ENCODE measurements at regions not wholly inside any gene's neighbourhood (a gene's known extent, or its start where the extent isn't known, plus 50 kb on each side); places are given as distances from the start of the nearest gene placed in this dataset.

DNA sequence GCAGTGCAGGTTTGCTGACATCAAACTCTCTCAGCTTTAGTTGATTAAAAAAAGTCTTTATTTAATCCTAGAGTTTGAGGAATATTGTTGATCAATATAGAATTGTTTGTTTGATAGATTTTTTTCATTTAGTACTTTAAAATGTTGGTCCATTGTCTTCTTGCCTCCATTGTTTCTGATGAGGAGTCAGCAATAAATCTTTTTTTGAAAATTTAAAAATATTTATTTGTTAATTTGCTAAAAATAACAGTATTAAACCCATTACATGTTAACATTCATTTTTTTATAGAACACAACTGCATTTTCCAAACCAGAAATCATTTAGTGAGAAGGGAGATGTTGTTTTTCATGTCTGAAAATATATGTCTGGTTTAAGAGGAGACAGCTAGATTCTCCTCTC, 173.8 kb upstream of the USP24 start:
- Histone ChIP-seq H3K4me1 (ENCODE audit: control extremely low read depth in 1 of 4, control insufficient read depth in 4 of 4, insufficient read depth in 4 of 4, low read length in 3 of 4) (no peaks in the 10 kb centered on the region), H3K27ac (ENCODE audit: insufficient read depth in 1 of 2, low read depth in 1 of 2, low read length in 2 of 2, poor library complexity in 1 of 2, severe bottlenecking in 2 of 2) (no peak overlapping the region), H3K36me3 (ENCODE audit: control insufficient read depth in 4 of 4, insufficient read depth in 4 of 4, low read length in 3 of 4) (no peaks in the 10 kb centered on the region), H3K27me3 (replicated peaks in 2 of 5; ENCODE audit: control insufficient read depth in 4 of 5, insufficient read depth in 5 of 5, low read length in 4 of 5) (no peaks in the 10 kb centered on the region), H3K9me3 (ENCODE audit: control extremely low read depth in 1 of 5, control insufficient read depth in 4 of 5, insufficient read depth in 2 of 5, low read depth in 1 of 5, low read length in 4 of 5) (peaks cover 0 to 12% (median 0%) of the 10 kb centered on the region in 5 experiments), H3K4me3 (ENCODE audit: control insufficient read depth in 1 of 7, extremely low read depth in 1 of 7, insufficient read depth in 4 of 7, low read depth in 2 of 7, low read length in 6 of 7) (no peak overlapping the region)
- ChIA-PET POLR2A (no interaction called here), CTCF (interaction anchor here (0.8 to 1.0 kb wide), 2 partner anchors 10 to 14 kb away, joined by 3 read pairs; no protein-coding TSS in a partner anchor)
- DNase-seq, result no peak

- DNase-seq, result no peak
- Histone ChIP-seq H3K4me3 (ENCODE audit: control insufficient read depth in 1 of 7, extremely low read depth in 1 of 7, insufficient read depth in 4 of 7, low read depth in 2 of 7, low read length in 6 of 7) (no peak overlapping the region), H3K27ac (ENCODE audit: insufficient read depth in 1 of 2, low read depth in 1 of 2, low read length in 2 of 2, poor library complexity in 1 of 2, severe bottlenecking in 2 of 2) (no peak overlapping the region), H3K4me1 (ENCODE audit: control extremely low read depth in 1 of 4, control insufficient read depth in 4 of 4, insufficient read depth in 4 of 4, low read length in 3 of 4) (no peaks in the 10 kb centered on the region), H3K36me3 (ENCODE audit: control insufficient read depth in 4 of 4, insufficient read depth in 4 of 4, low read length in 3 of 4) (no peaks in the 10 kb centered on the region), H3K9me3 (ENCODE audit: control extremely low read depth in 1 of 5, control insufficient read depth in 4 of 5, insufficient read depth in 2 of 5, low read depth in 1 of 5, low read length in 4 of 5) (peaks cover 0 to 11% (median 0%) of the 10 kb centered on the region in 5 experiments), H3K27me3 (replicated peaks in 2 of 5; ENCODE audit: control insufficient read depth in 4 of 5, insufficient read depth in 5 of 5, low read length in 4 of 5) (no peaks in the 10 kb centered on the region)
- POLR2A ChIA-PET, result no interaction called here
- 69% methylated on average over 2 of the region's 2 CpGs for WGBS (ENCODE audit: insufficient coverage)
- CTCF ChIA-PET, result no interaction called here
These were observed 172.0 kb upstream of the USP24 start for GRCh38 chr1:55387145-55387544.

GRCh38 chr1:55386456-55386855, 171.3 kb upstream of the USP24 start:
- Histone ChIP-seq H3K36me3 (ENCODE audit: control insufficient read depth in 4 of 4, insufficient read depth in 4 of 4, low read length in 3 of 4) (no peaks in the 10 kb centered on the region), H3K27ac (ENCODE audit: insufficient read depth in 1 of 2, low read depth in 1 of 2, low read length in 2 of 2, poor library complexity in 1 of 2, severe bottlenecking in 2 of 2) (no peak overlapping the region), H3K4me3 (ENCODE audit: control insufficient read depth in 1 of 7, extremely low read depth in 1 of 7, insufficient read depth in 4 of 7, low read depth in 2 of 7, low read length in 6 of 7) (no peak overlapping the region), H3K9me3 (ENCODE audit: control extremely low read depth in 1 of 5, control insufficient read depth in 4 of 5, insufficient read depth in 2 of 5, low read depth in 1 of 5, low read length in 4 of 5) (peaks cover 0 to 11% (median 0%) of the 10 kb centered on the region in 5 experiments), H3K4me1 (ENCODE audit: control extremely low read depth in 1 of 4, control insufficient read depth in 4 of 4, insufficient read depth in 4 of 4, low read length in 3 of 4) (no peaks in the 10 kb centered on the region), H3K27me3 (replicated peaks in 2 of 5; ENCODE audit: control insufficient read depth in 4 of 5, insufficient read depth in 5 of 5, low read length in 4 of 5) (no peaks in the 10 kb centered on the region)
- 86% methylated on average over 2 of the region's 4 CpGs for WGBS (ENCODE audit: insufficient coverage)
- ChIA-PET POLR2A (no interaction called here), CTCF (no interaction called here)
- no peak for DNase-seq

DNA sequence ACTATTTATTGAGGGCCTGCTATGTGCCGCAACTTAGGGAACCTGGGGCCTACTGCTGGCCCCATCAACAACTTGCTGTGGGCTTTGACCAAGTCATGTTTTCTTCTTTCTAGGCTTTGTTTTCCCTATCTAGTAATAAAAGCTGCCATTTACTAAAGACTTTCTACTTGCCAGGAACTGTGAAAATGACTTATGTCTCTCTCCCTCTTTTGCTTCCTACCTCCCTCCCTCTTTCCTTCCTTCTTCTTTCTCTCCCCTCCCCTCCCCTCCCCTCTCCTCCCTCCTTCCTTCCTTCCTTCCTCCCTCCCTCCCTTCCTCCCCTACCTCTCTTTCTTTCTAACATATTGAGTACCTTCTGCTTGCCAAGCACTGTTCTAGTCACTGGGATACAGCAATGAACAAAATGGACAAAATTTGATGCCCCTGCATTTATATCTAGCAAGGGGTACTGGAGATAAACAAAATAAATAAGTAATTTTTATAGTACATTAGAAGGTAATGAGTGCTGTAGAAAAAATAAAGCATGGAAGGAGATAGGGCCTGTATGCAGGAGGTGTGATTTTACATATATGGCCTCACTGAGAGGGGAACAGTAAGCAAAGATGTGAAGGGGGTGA, 170.3 kb upstream of the USP24 start:
- Histone ChIP-seq H3K36me3 (ENCODE audit: control insufficient read depth in 4 of 4, insufficient read depth in 4 of 4, low read length in 3 of 4) (no peaks in the 10 kb centered on the region), H3K27ac (ENCODE audit: insufficient read depth in 1 of 2, low read depth in 1 of 2, low read length in 2 of 2, poor library complexity in 1 of 2, severe bottlenecking in 2 of 2) (no peak overlapping the region), H3K27me3 (replicated peaks in 2 of 5; ENCODE audit: control insufficient read depth in 4 of 5, insufficient read depth in 5 of 5, low read length in 4 of 5) (no peaks in the 10 kb centered on the region), H3K4me1 (ENCODE audit: control extremely low read depth in 1 of 4, control insufficient read depth in 4 of 4, insufficient read depth in 4 of 4, low read length in 3 of 4) (no peaks in the 10 kb centered on the region), H3K4me3 (ENCODE audit: control insufficient read depth in 1 of 7, extremely low read depth in 1 of 7, insufficient read depth in 4 of 7, low read depth in 2 of 7, low read length in 6 of 7) (no peak overlapping the region), H3K9me3 (ENCODE audit: control extremely low read depth in 1 of 5, control insufficient read depth in 4 of 5, insufficient read depth in 2 of 5, low read depth in 1 of 5, low read length in 4 of 5) (peaks cover 0 to 7% (median 0%) of the 10 kb centered on the region in 5 experiments)
- ChIA-PET POLR2A (no interaction called here), CTCF (no interaction called here)
- DNase-seq, result no peak
- WGBS (ENCODE audit: insufficient coverage), result 100% methylated on average over 1 of the region's 1 CpG

GRCh38 chr1:55384637-55385036, 169.5 kb upstream of the USP24 start:
- H3K27ac ChIP-seq (ENCODE audit: insufficient read depth in 1 of 2, low read depth in 1 of 2, low read length in 2 of 2, poor library complexity in 1 of 2, severe bottlenecking in 2 of 2), result no peak overlapping the region
- H3K9me3 ChIP-seq (ENCODE audit: control extremely low read depth in 1 of 5, control insufficient read depth in 4 of 5, insufficient read depth in 2 of 5, low read depth in 1 of 5, low read length in 4 of 5), result peaks cover 0 to 5% (median 0%) of the 10 kb centered on the region in 5 experiments
- no peak for DNase-seq
- no peaks in the 10 kb centered on the region for H3K36me3 ChIP-seq (ENCODE audit: control insufficient read depth in 4 of 4, insufficient read depth in 4 of 4, low read length in 3 of 4)
- POLR2A ChIA-PET, result no interaction called here
- no peak overlapping the region for H3K4me3 ChIP-seq (ENCODE audit: control insufficient read depth in 1 of 7, extremely low read depth in 1 of 7, insufficient read depth in 4 of 7, low read depth in 2 of 7, low read length in 6 of 7)
- H3K27me3 ChIP-seq (replicated peaks in 2 of 5; ENCODE audit: control insufficient read depth in 4 of 5, insufficient read depth in 5 of 5, low read length in 4 of 5), result no peaks in the 10 kb centered on the region
- H3K4me1 ChIP-seq (ENCODE audit: control extremely low read depth in 1 of 4, control insufficient read depth in 4 of 4, insufficient read depth in 4 of 4, low read length in 3 of 4), result no peaks in the 10 kb centered on the region
- CTCF ChIA-PET, result no interaction called here
- 90% methylated on average over 5 of the region's 7 CpGs for WGBS (ENCODE audit: insufficient coverage)

GRCh38 chr1:55382806-55383305, 167.7 kb upstream of the USP24 start:
- DNase-seq, result no peak
- Histone ChIP-seq H3K4me3 (ENCODE audit: control insufficient read depth in 1 of 7, extremely low read depth in 1 of 7, insufficient read depth in 4 of 7, low read depth in 2 of 7, low read length in 6 of 7) (no peak overlapping the region), H3K27me3 (replicated peaks in 2 of 5; ENCODE audit: control insufficient read depth in 4 of 5, insufficient read depth in 5 of 5, low read length in 4 of 5) (no peaks in the 10 kb centered on the region), H3K9me3 (ENCODE audit: control extremely low read depth in 1 of 5, control insufficient read depth in 4 of 5, insufficient read depth in 2 of 5, low read depth in 1 of 5, low read length in 4 of 5) (no peaks in the 10 kb centered on the region), H3K4me1 (ENCODE audit: control extremely low read depth in 1 of 4, control insufficient read depth in 4 of 4, insufficient read depth in 4 of 4, low read length in 3 of 4) (peaks cover 0 to 2% (median 0%) of the 10 kb centered on the region in 4 experiments), H3K27ac (ENCODE audit: insufficient read depth in 1 of 2, low read depth in 1 of 2, low read length in 2 of 2, poor library complexity in 1 of 2, severe bottlenecking in 2 of 2) (no peak overlapping the region), H3K36me3 (ENCODE audit: control insufficient read depth in 4 of 4, insufficient read depth in 4 of 4, low read length in 3 of 4) (no peaks in the 10 kb centered on the region)
- ChIA-PET POLR2A (no interaction called here), CTCF (interaction anchor here (1.2 kb wide), 1 partner anchor 11 kb away, joined by 3 read pairs; no protein-coding TSS in a partner anchor)
- WGBS (ENCODE audit: insufficient coverage), result 93% methylated on average over 8 of the region's 11 CpGs

DNA sequence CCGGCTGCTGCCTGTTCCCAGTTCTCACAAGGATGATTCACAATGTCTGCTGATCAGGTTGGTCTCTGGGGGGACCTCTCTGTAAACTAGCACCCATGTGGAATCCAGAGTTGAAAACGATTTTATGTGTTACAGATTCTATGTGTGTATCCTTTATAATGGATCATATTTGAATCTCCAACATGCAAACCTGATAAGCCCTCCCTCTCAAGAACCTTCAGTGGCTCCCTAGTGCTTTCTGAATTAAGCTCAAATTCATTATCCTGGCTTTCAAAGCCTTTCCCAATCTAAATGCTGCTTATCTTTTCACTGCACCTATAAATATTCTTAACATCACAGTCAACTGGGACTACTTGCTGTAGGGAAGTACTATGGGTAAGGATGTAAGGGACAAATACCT, 166.8 kb upstream of the USP24 start:
- Histone ChIP-seq H3K9me3 (ENCODE audit: control extremely low read depth in 1 of 5, control insufficient read depth in 4 of 5, insufficient read depth in 2 of 5, low read depth in 1 of 5, low read length in 4 of 5) (no peaks in the 10 kb centered on the region), H3K4me1 (ENCODE audit: control extremely low read depth in 1 of 4, control insufficient read depth in 4 of 4, insufficient read depth in 4 of 4, low read length in 3 of 4) (peaks cover 0 to 2% (median 0%) of the 10 kb centered on the region in 4 experiments), H3K27ac (ENCODE audit: insufficient read depth in 1 of 2, low read depth in 1 of 2, low read length in 2 of 2, poor library complexity in 1 of 2, severe bottlenecking in 2 of 2) (no peak overlapping the region), H3K27me3 (replicated peaks in 2 of 5; ENCODE audit: control insufficient read depth in 4 of 5, insufficient read depth in 5 of 5, low read length in 4 of 5) (no peaks in the 10 kb centered on the region), H3K36me3 (ENCODE audit: control insufficient read depth in 4 of 4, insufficient read depth in 4 of 4, low read length in 3 of 4) (no peaks in the 10 kb centered on the region), H3K4me3 (ENCODE audit: control insufficient read depth in 1 of 7, extremely low read depth in 1 of 7, insufficient read depth in 4 of 7, low read depth in 2 of 7, low read length in 6 of 7) (no peak overlapping the region)
- no peak for DNase-seq
- POLR2A ChIA-PET, result no interaction called here
- CTCF ChIA-PET, result interaction anchor here (1.2 kb wide), 1 partner anchor 11 kb away, joined by 3 read pairs; no protein-coding TSS in a partner anchor
- 100% methylated on average over 1 of the region's 2 CpGs for WGBS (ENCODE audit: insufficient coverage)

Measured in common myeloid progenitor, CD34-positive (primary cell).